PC-9 (cell line): ENCODE measurements at regions not wholly inside any gene's neighbourhood (a gene's known extent, or its start where the extent isn't known, plus 50 kb on each side); places are given as distances from the start of the nearest gene placed in this dataset.

ENCODE experiments used
- EZH2 ChIP-seq: fragments of 200-600 bp; sonication (generic); IDR thresholded peaks from 2 replicates; pipeline ENCODE4 v1.8.0; 2017; ENCODE audit warnings: antibody characterized with exemption, low read depth
- TF ChIP-seq, protein P1 (sequence below): fragments of 200-600 bp; sonication (generic); conservative IDR thresholded peaks from 2 replicates; pipeline ENCODE4 v1.6.1; 2017; ENCODE audit warnings: mixed run types, antibody characterized with exemption, mild to moderate bottlenecking, moderate library complexity

DNA sequence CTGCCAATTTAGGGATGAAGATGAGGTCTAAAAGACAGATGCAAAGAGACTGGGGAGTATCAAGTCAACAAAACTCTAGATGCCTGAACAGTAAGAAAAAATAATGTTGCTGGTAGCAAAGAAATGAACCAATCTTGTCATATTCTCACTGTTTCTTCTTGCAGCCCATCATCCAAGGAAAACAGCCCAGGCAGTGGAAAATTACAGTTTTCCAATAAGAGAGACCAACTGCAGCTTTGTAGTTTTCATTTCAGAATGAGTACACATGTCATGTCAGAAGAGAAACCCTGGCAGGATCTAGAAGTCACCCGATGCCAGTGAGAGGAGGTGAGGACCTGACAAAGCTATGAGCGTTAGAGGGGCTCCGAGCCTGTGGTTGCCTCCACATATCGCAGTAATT lies 500.4 kb upstream of the PSMD7 start:
- TF ChIP-seq, protein P1, sequence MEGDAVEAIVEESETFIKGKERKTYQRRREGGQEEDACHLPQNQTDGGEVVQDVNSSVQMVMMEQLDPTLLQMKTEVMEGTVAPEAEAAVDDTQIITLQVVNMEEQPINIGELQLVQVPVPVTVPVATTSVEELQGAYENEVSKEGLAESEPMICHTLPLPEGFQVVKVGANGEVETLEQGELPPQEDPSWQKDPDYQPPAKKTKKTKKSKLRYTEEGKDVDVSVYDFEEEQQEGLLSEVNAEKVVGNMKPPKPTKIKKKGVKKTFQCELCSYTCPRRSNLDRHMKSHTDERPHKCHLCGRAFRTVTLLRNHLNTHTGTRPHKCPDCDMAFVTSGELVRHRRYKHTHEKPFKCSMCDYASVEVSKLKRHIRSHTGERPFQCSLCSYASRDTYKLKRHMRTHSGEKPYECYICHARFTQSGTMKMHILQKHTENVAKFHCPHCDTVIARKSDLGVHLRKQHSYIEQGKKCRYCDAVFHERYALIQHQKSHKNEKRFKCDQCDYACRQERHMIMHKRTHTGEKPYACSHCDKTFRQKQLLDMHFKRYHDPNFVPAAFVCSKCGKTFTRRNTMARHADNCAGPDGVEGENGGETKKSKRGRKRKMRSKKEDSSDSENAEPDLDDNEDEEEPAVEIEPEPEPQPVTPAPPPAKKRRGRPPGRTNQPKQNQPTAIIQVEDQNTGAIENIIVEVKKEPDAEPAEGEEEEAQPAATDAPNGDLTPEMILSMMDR: no peak
- no peak for TF ChIP-seq EZH2
